Large intestine (tissue), 3 donors: ENCODE measurements at regions not wholly inside any gene's neighbourhood (a gene's known extent, or its start where the extent isn't known, plus 50 kb on each side); places are given as distances from the start of the nearest gene placed in this dataset.

ENCODE experiments used
- DNase-seq, 2 donors: peaks; one replicate each; pipeline versions ENCODE4 v3.0.0 to v3.0.0-alpha.2; 2013
- H3K27ac ChIP-seq: one replicate; pipeline ENCODE4 v1.5.1; 2013; ENCODE audit warnings: low read length
- H3K27me3 ChIP-seq: 2 replicates; pipeline ENCODE4 v1.6.1; 2013; ENCODE audit warnings: low read length; ENCODE audit not compliant: control insufficient read depth, insufficient read depth
- H3K36me3 ChIP-seq: 2 replicates; pipeline ENCODE4 v1.6.1; 2013; ENCODE audit warnings: low read length; ENCODE audit not compliant: control insufficient read depth, insufficient read depth
- H3K4me1 ChIP-seq: one replicate; pipeline ENCODE4 v1.6.1; 2013; ENCODE audit warnings: low read length; ENCODE audit not compliant: control insufficient read depth, insufficient read depth
- H3K4me3 ChIP-seq: one replicate; pipeline ENCODE4 v1.5.1; 2013; ENCODE audit warnings: low read length
- H3K9me3 ChIP-seq: one replicate; pipeline ENCODE4 v1.6.1; 2013; ENCODE audit warnings: mild to moderate bottlenecking, low read depth, low read length, moderate library complexity; ENCODE audit not compliant: control insufficient read depth
- WGBS: methylation state at CpG from one replicate; pipeline ENCODE4 v1.1.5; 2013; ENCODE audit warnings: low lambda C conversion rate; ENCODE audit not compliant: insufficient coverage; 5-methylcytosine and 5-hydroxymethylcytosine counted together

- no peaks in the 10 kb centered on the region for H3K36me3 ChIP-seq
- no peak for DNase-seq
- no peaks in the 10 kb centered on the region for H3K27me3 ChIP-seq
- WGBS: 60% methylated on average over 1 of the region's 5 CpGs
- no peak overlapping the region for H3K4me3 ChIP-seq
- H3K4me1 ChIP-seq: no peaks in the 10 kb centered on the region
- H3K27ac ChIP-seq: no peak overlapping the region
- H3K9me3 ChIP-seq: no peaks in the 10 kb centered on the region
Measured at GRCh38 chr3:159586571-159587202, 401.9 kb upstream of the IL12A start.

GRCh38 chr3:159593927-159594605, 394.6 kb upstream of the IL12A start:
- no peak overlapping the region for H3K4me3 ChIP-seq
- H3K4me1 ChIP-seq: no peaks in the 10 kb centered on the region
- H3K27ac ChIP-seq: no peak overlapping the region
- 80% methylated on average over 1 of the region's 3 CpGs for WGBS
- DNase-seq: no peak
- no peaks in the 10 kb centered on the region for H3K9me3 ChIP-seq
- no peaks in the 10 kb centered on the region for H3K27me3 ChIP-seq
- no peaks in the 10 kb centered on the region for H3K36me3 ChIP-seq

- Histone ChIP-seq H3K4me3 (no peak overlapping the region), H3K9me3 (peaks cover 9% of the 10 kb centered on the region), H3K36me3 (no peaks in the 10 kb centered on the region), H3K27ac (no peak overlapping the region), H3K4me1 (no peaks in the 10 kb centered on the region), H3K27me3 (no peaks in the 10 kb centered on the region)
- DNase-seq: no peak
Measured at GRCh38 chr3:159600291-159600690, 388.3 kb upstream of the IL12A start.

DNA sequence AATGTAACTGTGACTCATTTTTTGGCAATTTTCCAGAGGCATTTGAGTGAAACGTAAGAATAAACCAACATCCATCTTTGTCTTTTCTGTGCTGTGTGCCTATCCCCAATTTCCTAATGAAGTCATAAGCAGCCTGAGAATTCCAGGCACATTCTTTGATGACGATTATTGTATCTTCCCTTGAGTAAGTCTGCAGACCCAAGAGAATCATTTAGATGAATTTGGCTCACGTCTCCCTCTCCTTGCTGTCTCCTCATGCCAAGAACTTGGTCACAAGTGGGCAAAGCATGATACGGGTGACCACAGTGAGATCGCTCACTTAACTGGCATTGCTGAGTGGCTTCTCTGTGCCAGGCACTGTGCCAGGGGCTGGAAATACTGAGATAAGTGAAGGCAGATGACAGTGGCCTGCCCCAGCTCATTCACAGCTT, 384.5 kb upstream of the IL12A start:
- Histone ChIP-seq H3K27ac (no peak overlapping the region), H3K36me3 (no peaks in the 10 kb centered on the region), H3K9me3 (peaks cover 9% of the 10 kb centered on the region), H3K4me1 (no peaks in the 10 kb centered on the region), H3K4me3 (no peak overlapping the region), H3K27me3 (peaks cover 6% of the 10 kb centered on the region)
- WGBS: no CpG with 5 or more reads among the region's 5 CpGs
- DNase-seq: no peak

DNA sequence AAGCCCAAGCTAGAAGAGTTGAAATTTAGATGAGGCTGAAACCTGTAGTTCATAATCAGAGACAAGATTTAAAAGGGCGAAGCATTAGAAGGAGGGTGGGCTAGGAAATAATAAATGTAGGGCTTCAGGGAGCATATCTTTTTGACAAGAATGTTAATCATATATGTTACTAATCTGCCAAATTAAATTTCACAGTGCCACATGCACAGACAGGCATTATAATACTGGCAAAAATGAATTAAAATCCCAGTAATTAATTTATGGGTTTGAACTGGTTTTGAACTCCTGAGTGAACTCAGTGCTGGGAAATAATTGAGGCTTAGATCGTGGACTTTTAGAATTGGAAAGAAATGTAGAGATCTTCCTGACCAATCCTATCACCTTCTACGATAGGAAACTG, 383.5 kb upstream of the IL12A start:
- DNase-seq: no peak
- H3K4me1 ChIP-seq: no peaks in the 10 kb centered on the region
- H3K4me3 ChIP-seq: no peak overlapping the region
- H3K27ac ChIP-seq: no peak overlapping the region
- H3K36me3 ChIP-seq: no peaks in the 10 kb centered on the region
- peaks cover 6% of the 10 kb centered on the region for H3K9me3 ChIP-seq
- H3K27me3 ChIP-seq: peaks cover 6% of the 10 kb centered on the region
- 100% methylated on average over 1 of the region's 3 CpGs for WGBS

DNA sequence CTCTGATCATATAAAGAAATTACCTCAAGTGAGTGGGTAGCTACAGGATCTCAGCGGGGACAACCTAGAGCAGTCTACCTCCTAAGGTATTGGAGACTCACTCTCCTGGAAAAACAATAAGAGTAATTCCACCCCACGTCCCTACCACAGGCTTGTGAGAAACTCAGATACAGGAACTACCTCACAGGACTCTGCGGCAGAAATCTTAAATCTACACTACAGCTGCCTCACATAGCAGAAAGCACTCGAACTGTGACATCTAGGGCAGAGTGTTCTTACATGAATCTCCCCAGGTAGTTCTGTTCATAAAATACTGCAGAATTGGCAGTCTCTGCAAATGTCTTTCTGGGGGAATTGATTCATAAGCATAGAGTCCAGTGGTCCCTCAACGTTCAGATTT, 382.9 kb upstream of the IL12A start:
- WGBS: no CpG with 5 or more reads among the region's 5 CpGs
- no peak overlapping the region for H3K4me3 ChIP-seq
- H3K36me3 ChIP-seq: no peaks in the 10 kb centered on the region
- no peak for DNase-seq
- peaks cover 4% of the 10 kb centered on the region for H3K9me3 ChIP-seq
- no peak overlapping the region for H3K27ac ChIP-seq
- H3K4me1 ChIP-seq: no peaks in the 10 kb centered on the region
- H3K27me3 ChIP-seq: peaks cover 6% of the 10 kb centered on the region

GRCh38 chr3:159607856-159608255, 380.8 kb upstream of the IL12A start:
- DNase-seq: no peak
- no peaks in the 10 kb centered on the region for H3K9me3 ChIP-seq
- peaks cover 6% of the 10 kb centered on the region for H3K27me3 ChIP-seq
- no peak overlapping the region for H3K4me3 ChIP-seq
- no CpG with 5 or more reads among the region's 3 CpGs for WGBS
- H3K36me3 ChIP-seq: no peaks in the 10 kb centered on the region
- H3K4me1 ChIP-seq: no peaks in the 10 kb centered on the region
- H3K27ac ChIP-seq: no peak overlapping the region

- WGBS: 100% methylated on average over 1 of the region's 3 CpGs
- H3K36me3 ChIP-seq: no peaks in the 10 kb centered on the region
- no peak overlapping the region for H3K4me3 ChIP-seq
- H3K9me3 ChIP-seq: no peaks in the 10 kb centered on the region
- H3K27me3 ChIP-seq: peaks cover 6% of the 10 kb centered on the region
- DNase-seq: no peak
- H3K4me1 ChIP-seq: no peaks in the 10 kb centered on the region
- no peak overlapping the region for H3K27ac ChIP-seq
Measured at GRCh38 chr3:159608311-159608710, 380.3 kb upstream of the IL12A start.

DNA sequence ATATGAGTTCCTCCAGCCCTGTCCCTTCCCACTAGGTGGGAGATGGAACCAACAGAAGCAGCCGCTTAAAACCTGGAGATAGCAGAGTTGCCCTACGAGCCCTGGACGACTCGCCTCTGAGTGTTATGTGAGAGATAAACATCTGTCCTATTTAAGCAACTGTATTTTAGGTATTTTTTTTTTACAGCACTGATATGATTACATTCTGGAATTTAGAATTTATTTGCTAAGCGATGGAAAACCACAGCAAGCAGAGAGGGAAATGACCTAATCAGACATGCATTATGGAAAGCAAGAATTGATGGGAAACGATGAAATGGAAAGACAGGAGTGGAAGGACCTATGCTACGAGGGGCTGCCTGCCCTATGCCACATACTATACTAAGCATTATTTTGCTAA, 379.0 kb upstream of the IL12A start:
- no peak for DNase-seq
- no peak overlapping the region for H3K4me3 ChIP-seq
- H3K9me3 ChIP-seq: no peaks in the 10 kb centered on the region
- peaks cover 6% of the 10 kb centered on the region for H3K27me3 ChIP-seq
- 89% methylated on average over 5 of the region's 7 CpGs for WGBS
- H3K27ac ChIP-seq: no peak overlapping the region
- no peaks in the 10 kb centered on the region for H3K4me1 ChIP-seq
- H3K36me3 ChIP-seq: no peaks in the 10 kb centered on the region

DNA sequence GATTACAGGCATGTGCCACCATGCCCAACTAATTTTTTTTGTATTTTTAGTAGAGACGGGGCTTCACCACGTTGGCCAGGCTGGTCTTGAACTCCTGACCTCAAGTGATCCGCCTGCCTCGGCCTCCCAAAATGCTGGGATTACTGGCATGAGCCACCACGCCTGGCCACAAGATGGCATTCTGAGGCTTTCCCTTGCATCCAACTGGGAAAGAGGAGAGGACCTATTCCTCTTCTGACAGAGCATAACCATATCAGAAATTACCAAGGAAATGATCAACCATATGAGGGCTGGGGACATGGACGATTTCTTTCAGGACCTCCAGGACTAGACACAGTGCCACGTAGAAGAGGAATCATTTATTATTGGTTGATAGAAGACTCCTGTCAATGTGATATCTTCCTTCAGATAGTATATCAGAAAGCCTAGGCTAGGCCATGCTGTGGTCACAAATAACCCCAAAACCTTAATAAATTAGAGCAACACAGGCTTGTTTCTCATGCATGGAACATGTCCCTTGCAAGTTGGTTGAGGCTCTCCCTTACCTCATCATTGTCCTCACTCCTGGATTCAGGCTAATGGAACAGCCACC, 372.3 kb upstream of the IL12A start:
- no peaks in the 10 kb centered on the region for H3K36me3 ChIP-seq
- H3K4me1 ChIP-seq: no peaks in the 10 kb centered on the region
- H3K9me3 ChIP-seq: no peaks in the 10 kb centered on the region
- H3K27me3 ChIP-seq: no peaks in the 10 kb centered on the region
- no peak overlapping the region for H3K27ac ChIP-seq
- peak; percentile 13 to 24 for DNase-seq
- WGBS: no CpG with 5 or more reads among the region's 7 CpGs
- H3K4me3 ChIP-seq: no peak overlapping the region
